ENCODE measurements at regions not wholly inside any gene's neighbourhood (a gene's known extent, or its start where the extent isn't known, plus 50 kb on each side); places are given as distances from the start of the nearest gene placed in this dataset.
"Not testable (repeated sequence)": the region's sequence is repeated elsewhere in the genome, so short reads cannot be mapped to it uniquely, and the experiment has no call there.

- in situ Hi-C loops (cut with MboI; ENCODE audit: low sequenced_read_pairs, unreplicated experiment): no loop called here
- TF ChIP-seq, protein P1, sequence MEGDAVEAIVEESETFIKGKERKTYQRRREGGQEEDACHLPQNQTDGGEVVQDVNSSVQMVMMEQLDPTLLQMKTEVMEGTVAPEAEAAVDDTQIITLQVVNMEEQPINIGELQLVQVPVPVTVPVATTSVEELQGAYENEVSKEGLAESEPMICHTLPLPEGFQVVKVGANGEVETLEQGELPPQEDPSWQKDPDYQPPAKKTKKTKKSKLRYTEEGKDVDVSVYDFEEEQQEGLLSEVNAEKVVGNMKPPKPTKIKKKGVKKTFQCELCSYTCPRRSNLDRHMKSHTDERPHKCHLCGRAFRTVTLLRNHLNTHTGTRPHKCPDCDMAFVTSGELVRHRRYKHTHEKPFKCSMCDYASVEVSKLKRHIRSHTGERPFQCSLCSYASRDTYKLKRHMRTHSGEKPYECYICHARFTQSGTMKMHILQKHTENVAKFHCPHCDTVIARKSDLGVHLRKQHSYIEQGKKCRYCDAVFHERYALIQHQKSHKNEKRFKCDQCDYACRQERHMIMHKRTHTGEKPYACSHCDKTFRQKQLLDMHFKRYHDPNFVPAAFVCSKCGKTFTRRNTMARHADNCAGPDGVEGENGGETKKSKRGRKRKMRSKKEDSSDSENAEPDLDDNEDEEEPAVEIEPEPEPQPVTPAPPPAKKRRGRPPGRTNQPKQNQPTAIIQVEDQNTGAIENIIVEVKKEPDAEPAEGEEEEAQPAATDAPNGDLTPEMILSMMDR (IDR thresholded peaks at IDR 0.05; ENCODE audit: borderline replicate concordance, control extremely low read depth, extremely low read depth, insufficient read depth, missing control alignments): no peak
- DNase-seq (ENCODE audit: low spot score): no peak
These were observed 459.0 kb upstream of the ST8SIA4 start for GRCh38 chr5:101362067-101362466.

GRCh38 chr5:101346906-101347305 lies 443.8 kb upstream of the ST8SIA4 start:
- DNase-seq (ENCODE audit: low spot score): no peak
- in situ Hi-C loops (cut with MboI; ENCODE audit: low sequenced_read_pairs, unreplicated experiment): no loop called here
- TF ChIP-seq, protein P1 (IDR thresholded peaks at IDR 0.05; ENCODE audit: borderline replicate concordance, control extremely low read depth, extremely low read depth, insufficient read depth, missing control alignments): no peak

- DNase-seq (ENCODE audit: low spot score): no peak
- in situ Hi-C loops (cut with MboI; ENCODE audit: low sequenced_read_pairs, unreplicated experiment): no loop called here
- TF ChIP-seq, protein P1 (IDR thresholded peaks at IDR 0.05; ENCODE audit: borderline replicate concordance, control extremely low read depth, extremely low read depth, insufficient read depth, missing control alignments): no peak
These were observed 443.4 kb upstream of the ST8SIA4 start for GRCh38 chr5:101346447-101346846.

DNA sequence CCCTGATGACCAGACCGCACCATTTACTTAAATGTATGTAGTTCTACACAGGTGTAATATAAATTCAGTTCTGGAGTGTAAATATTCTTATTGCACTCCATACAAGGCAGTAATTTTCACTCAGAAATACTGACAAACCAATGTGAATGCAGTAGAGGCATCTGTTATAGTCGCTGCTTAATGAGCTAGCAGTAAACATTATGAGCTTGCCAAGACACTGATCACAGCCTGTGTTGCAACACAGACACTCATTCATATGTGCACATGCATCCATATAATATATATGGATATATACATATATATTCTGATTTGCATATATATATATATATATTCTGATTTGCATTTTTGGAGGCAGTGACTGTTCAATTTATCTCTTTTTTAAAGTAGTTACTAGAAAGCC lies 435.1 kb upstream of the ST8SIA4 start:
- no peak for DNase-seq (ENCODE audit: low spot score)
- TF ChIP-seq, protein P1 (IDR thresholded peaks at IDR 0.05; ENCODE audit: borderline replicate concordance, control extremely low read depth, extremely low read depth, insufficient read depth, missing control alignments): no peak
- in situ Hi-C loops (cut with MboI; ENCODE audit: low sequenced_read_pairs, unreplicated experiment): no loop called here

GRCh38 chr5:101327816-101328215 lies 424.7 kb upstream of the ST8SIA4 start:
- TF ChIP-seq, protein P1 (IDR thresholded peaks at IDR 0.05; ENCODE audit: borderline replicate concordance, control extremely low read depth, extremely low read depth, insufficient read depth, missing control alignments): no peak
- in situ Hi-C loops (cut with MboI; ENCODE audit: low sequenced_read_pairs, unreplicated experiment): no loop called here
- DNase-seq (ENCODE audit: low spot score): no peak

GRCh38 chr5:101326766-101327165 lies 423.7 kb upstream of the ST8SIA4 start:
- no peak for DNase-seq (ENCODE audit: low spot score)

DNA sequence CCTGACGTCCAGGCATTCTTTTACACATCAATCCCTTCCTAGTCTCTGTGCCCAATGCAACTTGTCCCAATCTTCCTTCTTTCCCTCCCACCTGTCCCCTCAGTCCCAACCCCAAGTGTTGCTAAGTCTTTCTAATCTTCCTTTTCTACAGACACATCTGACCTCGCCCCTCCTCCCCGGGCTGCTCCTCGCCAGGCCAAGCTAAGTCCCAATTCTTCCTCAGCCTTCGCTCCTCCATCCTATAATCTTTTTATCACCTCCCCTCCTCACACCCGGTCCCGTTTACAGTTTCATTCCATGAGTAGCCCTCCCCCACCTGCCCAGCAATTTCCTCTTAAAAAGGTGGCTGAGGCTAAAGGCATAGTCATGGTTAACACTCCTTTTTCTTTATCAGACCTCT lies 413.3 kb upstream of the ST8SIA4 start:
- in situ Hi-C loops (cut with MboI; ENCODE audit: low sequenced_read_pairs, unreplicated experiment): not testable (repeated sequence)

More at GRCh38 chr5:101326766-101327165, 423.7 kb upstream of the ST8SIA4 start:
- in situ Hi-C loops (cut with MboI; ENCODE audit: low sequenced_read_pairs, unreplicated experiment): no loop called here
- TF ChIP-seq, protein P1 (IDR thresholded peaks at IDR 0.05; ENCODE audit: borderline replicate concordance, control extremely low read depth, extremely low read depth, insufficient read depth, missing control alignments): no peak

More for the DNA sequence above, 413.3 kb upstream of the ST8SIA4 start:
- not testable (repeated sequence) for DNase-seq (ENCODE audit: low spot score)
